Neural cell (in vitro differentiated cells): ENCODE measurements at regions not wholly inside any gene's neighbourhood (a gene's known extent, or its start where the extent isn't known, plus 50 kb on each side); places are given as distances from the start of the nearest gene placed in this dataset.

Experiments
- H2AFZ ChIP-seq: fragments of 200-600, 300-800 bp; sonication (generic), shearing (Covaris generic); 2 replicates; pipeline ENCODE4 v1.6.0; 2014; ENCODE audit warnings: low read depth, mild to moderate bottlenecking, antibody characterized with exemption, low read length, moderate library complexity
- H3F3A ChIP-seq: fragments of 200-600 bp; shearing (Covaris generic); 2 replicates; pipeline ENCODE4 v1.6.1; 2016; ENCODE audit warnings: mild to moderate bottlenecking, moderate library complexity, mixed read lengths, antibody characterized with exemption, low read length; ENCODE audit not compliant: insufficient read depth, poor library complexity, severe bottlenecking
- H3K27ac ChIP-seq: fragments of 200-600, 300-800 bp; sonication (generic), shearing (Covaris generic); 2 replicates; pipeline ENCODE4 v1.5.1; 2014; ENCODE audit warnings: mild to moderate bottlenecking, low read length, moderate library complexity
- H3K27me3 ChIP-seq: fragments of 300-800, 200-600 bp; sonication (generic), shearing (Covaris generic); 2 replicates; pipeline ENCODE4 v1.6.0; 2014; ENCODE audit warnings: mild to moderate bottlenecking, low read depth, low read length, moderate library complexity; ENCODE audit not compliant: insufficient read depth
- H3K36me3 ChIP-seq: fragments of 300-800, 200-600 bp; sonication (generic), shearing (Covaris generic); 2 replicates; pipeline ENCODE4 v1.5.1; 2014; ENCODE audit warnings: mild to moderate bottlenecking, antibody characterized with exemption, low read length, moderate library complexity; ENCODE audit not compliant: insufficient read depth
- H3K4me2 ChIP-seq: fragments of 300-800, 200-600 bp; sonication (generic), shearing (Covaris generic); 2 replicates; pipeline ENCODE4 v1.6.0; 2014; ENCODE audit warnings: mild to moderate bottlenecking, low read length
- H3K4me3 ChIP-seq: fragments of 300-800, 200-600 bp; sonication (generic), shearing (Covaris generic); 2 replicates; pipeline ENCODE4 v1.5.1; 2014; ENCODE audit warnings: mild to moderate bottlenecking, low read length, moderate library complexity
- H3K79me2 ChIP-seq: fragments of 200-600 bp; shearing (Covaris generic); replicated peaks from 2 replicates; pipeline ENCODE4 v1.6.0; 2014; ENCODE audit warnings: mild to moderate bottlenecking, low read length, moderate library complexity; ENCODE audit not compliant: insufficient read depth
- H3K9ac ChIP-seq: fragments of 300-800, 200-600 bp; sonication (generic), shearing (Covaris generic); 2 replicates; pipeline ENCODE4 v1.6.1; 2016; ENCODE audit warnings: mild to moderate bottlenecking, low read length, mixed read lengths
- H3K9me2 ChIP-seq: fragments of 200-600 bp; shearing (Covaris generic); 2 replicates; pipeline ENCODE4 v1.6.1; 2016; ENCODE audit warnings: mild to moderate bottlenecking, low read length, mixed read lengths; ENCODE audit not compliant: insufficient read depth
- H3K9me3 ChIP-seq: fragments of 200-600, 300-800 bp; sonication (generic), shearing (Covaris generic); 2 replicates; pipeline ENCODE4 v1.6.1; 2016; ENCODE audit warnings: mild to moderate bottlenecking, mixed run types, low read length, moderate library complexity, mixed read lengths
- H4K20me1 ChIP-seq: fragments of 200-600 bp; shearing (Covaris generic); 2 replicates; pipeline ENCODE4 v1.6.1; 2016; ENCODE audit warnings: mild to moderate bottlenecking, mixed run types; ENCODE audit not compliant: insufficient read depth
- EP300 ChIP-seq: fragments of 450-650 bp; conservative IDR thresholded peaks from 2 replicates; pipeline ENCODE4 v1.6.1; 2014; ENCODE audit warnings: antibody characterized with exemption, mild to moderate bottlenecking, moderate library complexity; ENCODE audit not compliant: poor library complexity, severe bottlenecking
- EZH2 ChIP-seq: fragments of 200-600, 300-800 bp; shearing (Covaris generic), sonication (generic); IDR thresholded peaks from 2 replicates; pipeline ENCODE4 v1.6.1; 2014; ENCODE audit warnings: antibody characterized with exemption, low read length, borderline replicate concordance, mild to moderate bottlenecking; ENCODE audit not compliant: insufficient read depth, poor library complexity, severe bottlenecking
- MXI1 ChIP-seq: fragments of 450-650 bp; conservative IDR thresholded peaks from 2 replicates; pipeline ENCODE4 v1.6.1; 2014; ENCODE audit warnings: antibody characterized with exemption, mild to moderate bottlenecking; ENCODE audit not compliant: poor library complexity, severe bottlenecking
- POLR2AphosphoS5 ChIP-seq: IDR thresholded peaks from 2 replicates; pipeline ENCODE4 v1.6.1; 2012
- RAD21 ChIP-seq: fragments of 450-650 bp; conservative IDR thresholded peaks from 2 replicates; pipeline ENCODE4 v1.6.1; 2014; ENCODE audit warnings: antibody characterized with exemption, mild to moderate bottlenecking, moderate library complexity
- SMC3 ChIP-seq: fragments of 450-650 bp; conservative IDR thresholded peaks from 2 replicates; pipeline ENCODE4 v1.6.1; 2014; ENCODE audit warnings: antibody characterized with exemption, mild to moderate bottlenecking, moderate library complexity; ENCODE audit not compliant: poor library complexity
- TAF1 ChIP-seq: IDR thresholded peaks from 2 replicates; pipeline ENCODE4 v1.6.1; 2012; ENCODE audit warnings: low read depth
- TF ChIP-seq, protein P1 (sequence below): fragments of 450-650 bp; IDR thresholded peaks from 2 replicates; pipeline ENCODE4 v1.5.1; 2014; ENCODE audit warnings: antibody characterized with exemption, mild to moderate bottlenecking, moderate library complexity; ENCODE audit not compliant: poor library complexity, severe bottlenecking
- TF ChIP-seq, protein P2 (sequence below): IDR thresholded peaks from 2 replicates; pipeline ENCODE4 v1.6.1; 2012; ENCODE audit warnings: borderline replicate concordance

DNA sequence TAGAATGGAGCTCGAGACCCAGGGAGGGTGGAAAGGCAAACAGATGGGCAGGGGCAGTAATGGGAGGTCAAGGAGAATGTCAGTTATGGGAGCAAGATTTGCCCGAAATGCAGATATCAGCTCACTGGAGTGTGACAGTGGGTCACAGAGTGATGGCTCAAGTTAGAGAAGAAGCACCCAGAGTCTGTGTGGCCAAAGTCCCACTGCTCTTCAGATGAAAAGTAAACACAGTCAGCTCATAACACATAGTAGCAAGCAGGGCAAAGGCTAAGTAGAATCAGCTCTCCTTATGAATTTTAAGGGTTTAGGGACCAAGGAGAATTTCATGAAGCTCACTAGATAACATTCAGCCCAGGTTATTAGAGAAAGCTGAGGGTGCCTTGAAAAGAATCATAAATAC, 264.9 kb upstream of the MON1B start:
- TF ChIP-seq, protein P1, sequence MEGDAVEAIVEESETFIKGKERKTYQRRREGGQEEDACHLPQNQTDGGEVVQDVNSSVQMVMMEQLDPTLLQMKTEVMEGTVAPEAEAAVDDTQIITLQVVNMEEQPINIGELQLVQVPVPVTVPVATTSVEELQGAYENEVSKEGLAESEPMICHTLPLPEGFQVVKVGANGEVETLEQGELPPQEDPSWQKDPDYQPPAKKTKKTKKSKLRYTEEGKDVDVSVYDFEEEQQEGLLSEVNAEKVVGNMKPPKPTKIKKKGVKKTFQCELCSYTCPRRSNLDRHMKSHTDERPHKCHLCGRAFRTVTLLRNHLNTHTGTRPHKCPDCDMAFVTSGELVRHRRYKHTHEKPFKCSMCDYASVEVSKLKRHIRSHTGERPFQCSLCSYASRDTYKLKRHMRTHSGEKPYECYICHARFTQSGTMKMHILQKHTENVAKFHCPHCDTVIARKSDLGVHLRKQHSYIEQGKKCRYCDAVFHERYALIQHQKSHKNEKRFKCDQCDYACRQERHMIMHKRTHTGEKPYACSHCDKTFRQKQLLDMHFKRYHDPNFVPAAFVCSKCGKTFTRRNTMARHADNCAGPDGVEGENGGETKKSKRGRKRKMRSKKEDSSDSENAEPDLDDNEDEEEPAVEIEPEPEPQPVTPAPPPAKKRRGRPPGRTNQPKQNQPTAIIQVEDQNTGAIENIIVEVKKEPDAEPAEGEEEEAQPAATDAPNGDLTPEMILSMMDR = no peak
- TF ChIP-seq EP300 (no peak), RAD21 (no peak), EZH2 (no peak), SMC3 (no peak), TAF1 (no peak), POLR2AphosphoS5 (no peak), MXI1 (no peak)
- TF ChIP-seq, protein P2, sequence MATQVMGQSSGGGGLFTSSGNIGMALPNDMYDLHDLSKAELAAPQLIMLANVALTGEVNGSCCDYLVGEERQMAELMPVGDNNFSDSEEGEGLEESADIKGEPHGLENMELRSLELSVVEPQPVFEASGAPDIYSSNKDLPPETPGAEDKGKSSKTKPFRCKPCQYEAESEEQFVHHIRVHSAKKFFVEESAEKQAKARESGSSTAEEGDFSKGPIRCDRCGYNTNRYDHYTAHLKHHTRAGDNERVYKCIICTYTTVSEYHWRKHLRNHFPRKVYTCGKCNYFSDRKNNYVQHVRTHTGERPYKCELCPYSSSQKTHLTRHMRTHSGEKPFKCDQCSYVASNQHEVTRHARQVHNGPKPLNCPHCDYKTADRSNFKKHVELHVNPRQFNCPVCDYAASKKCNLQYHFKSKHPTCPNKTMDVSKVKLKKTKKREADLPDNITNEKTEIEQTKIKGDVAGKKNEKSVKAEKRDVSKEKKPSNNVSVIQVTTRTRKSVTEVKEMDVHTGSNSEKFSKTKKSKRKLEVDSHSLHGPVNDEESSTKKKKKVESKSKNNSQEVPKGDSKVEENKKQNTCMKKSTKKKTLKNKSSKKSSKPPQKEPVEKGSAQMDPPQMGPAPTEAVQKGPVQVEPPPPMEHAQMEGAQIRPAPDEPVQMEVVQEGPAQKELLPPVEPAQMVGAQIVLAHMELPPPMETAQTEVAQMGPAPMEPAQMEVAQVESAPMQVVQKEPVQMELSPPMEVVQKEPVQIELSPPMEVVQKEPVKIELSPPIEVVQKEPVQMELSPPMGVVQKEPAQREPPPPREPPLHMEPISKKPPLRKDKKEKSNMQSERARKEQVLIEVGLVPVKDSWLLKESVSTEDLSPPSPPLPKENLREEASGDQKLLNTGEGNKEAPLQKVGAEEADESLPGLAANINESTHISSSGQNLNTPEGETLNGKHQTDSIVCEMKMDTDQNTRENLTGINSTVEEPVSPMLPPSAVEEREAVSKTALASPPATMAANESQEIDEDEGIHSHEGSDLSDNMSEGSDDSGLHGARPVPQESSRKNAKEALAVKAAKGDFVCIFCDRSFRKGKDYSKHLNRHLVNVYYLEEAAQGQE = no peak

DNA sequence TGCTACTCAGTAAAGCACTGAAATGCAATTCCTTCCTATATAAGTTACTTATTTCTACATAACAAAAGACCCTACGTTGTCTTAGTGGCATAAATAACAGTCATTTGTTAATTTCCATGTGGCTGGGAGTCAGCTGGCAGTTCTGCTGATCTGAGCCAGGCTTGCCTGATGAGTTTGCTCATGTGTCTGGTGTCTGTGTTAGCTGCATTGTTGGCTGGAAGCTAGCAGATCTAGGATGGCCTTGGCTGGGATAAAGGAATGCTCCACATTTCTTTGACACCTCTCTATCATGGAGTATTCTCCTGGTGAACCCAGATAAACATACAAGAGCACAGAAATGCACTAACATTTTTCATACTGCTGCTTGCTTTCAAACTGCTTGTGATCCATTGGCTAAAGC, 264.4 kb upstream of the MON1B start:
- H3K27me3 ChIP-seq = no peaks in the 10 kb centered on the region
- H4K20me1 ChIP-seq = no peaks in the 10 kb centered on the region
- H3K9me2 ChIP-seq = no peaks in the 10 kb centered on the region
- H3K36me3 ChIP-seq = no peaks in the 10 kb centered on the region
- H2AFZ ChIP-seq = no peak overlapping the region
- H3F3A ChIP-seq = no peaks in the 10 kb centered on the region
- no peak overlapping the region for H3K9ac ChIP-seq
- H3K4me2 ChIP-seq = no peak overlapping the region
- H3K27ac ChIP-seq = no peak overlapping the region
- TF ChIP-seq, protein P1 = no peak
- TF ChIP-seq POLR2AphosphoS5 = no peak
- TF ChIP-seq EP300 = no peak
- no peak for TF ChIP-seq TAF1
- TF ChIP-seq, protein P2 = no peak
- no peak for TF ChIP-seq SMC3
- TF ChIP-seq MXI1 = no peak
- TF ChIP-seq RAD21 = no peak
- TF ChIP-seq EZH2 = no peak
- no peak overlapping the region for H3K4me3 ChIP-seq
- H3K9me3 ChIP-seq = no peaks in the 10 kb centered on the region
- H3K79me2 ChIP-seq = no peaks in the 10 kb centered on the region

More for the DNA sequence above, 264.9 kb upstream of the MON1B start:
- no peak overlapping the region for H3K4me2 ChIP-seq
- H3K79me2 ChIP-seq = no peaks in the 10 kb centered on the region
- no peaks in the 10 kb centered on the region for H3K36me3 ChIP-seq
- no peaks in the 10 kb centered on the region for H3K27me3 ChIP-seq
- H3K4me3 ChIP-seq = no peak overlapping the region
- H3F3A ChIP-seq = no peaks in the 10 kb centered on the region
- no peak overlapping the region for H3K9ac ChIP-seq
- H3K9me2 ChIP-seq = no peaks in the 10 kb centered on the region
- H3K9me3 ChIP-seq = no peaks in the 10 kb centered on the region
- H4K20me1 ChIP-seq = no peaks in the 10 kb centered on the region
- H3K27ac ChIP-seq = no peak overlapping the region
- no peak overlapping the region for H2AFZ ChIP-seq
